ENCODE measurements at regions not wholly inside any gene's neighbourhood (a gene's known extent, or its start where the extent isn't known, plus 50 kb on each side); places are given as distances from the start of the nearest gene placed in this dataset.

GRCh38 chr4:60905162-60905561, 295.0 kb upstream of the ADGRL3 start (continued):
- TF ChIP-seq, protein P1, sequence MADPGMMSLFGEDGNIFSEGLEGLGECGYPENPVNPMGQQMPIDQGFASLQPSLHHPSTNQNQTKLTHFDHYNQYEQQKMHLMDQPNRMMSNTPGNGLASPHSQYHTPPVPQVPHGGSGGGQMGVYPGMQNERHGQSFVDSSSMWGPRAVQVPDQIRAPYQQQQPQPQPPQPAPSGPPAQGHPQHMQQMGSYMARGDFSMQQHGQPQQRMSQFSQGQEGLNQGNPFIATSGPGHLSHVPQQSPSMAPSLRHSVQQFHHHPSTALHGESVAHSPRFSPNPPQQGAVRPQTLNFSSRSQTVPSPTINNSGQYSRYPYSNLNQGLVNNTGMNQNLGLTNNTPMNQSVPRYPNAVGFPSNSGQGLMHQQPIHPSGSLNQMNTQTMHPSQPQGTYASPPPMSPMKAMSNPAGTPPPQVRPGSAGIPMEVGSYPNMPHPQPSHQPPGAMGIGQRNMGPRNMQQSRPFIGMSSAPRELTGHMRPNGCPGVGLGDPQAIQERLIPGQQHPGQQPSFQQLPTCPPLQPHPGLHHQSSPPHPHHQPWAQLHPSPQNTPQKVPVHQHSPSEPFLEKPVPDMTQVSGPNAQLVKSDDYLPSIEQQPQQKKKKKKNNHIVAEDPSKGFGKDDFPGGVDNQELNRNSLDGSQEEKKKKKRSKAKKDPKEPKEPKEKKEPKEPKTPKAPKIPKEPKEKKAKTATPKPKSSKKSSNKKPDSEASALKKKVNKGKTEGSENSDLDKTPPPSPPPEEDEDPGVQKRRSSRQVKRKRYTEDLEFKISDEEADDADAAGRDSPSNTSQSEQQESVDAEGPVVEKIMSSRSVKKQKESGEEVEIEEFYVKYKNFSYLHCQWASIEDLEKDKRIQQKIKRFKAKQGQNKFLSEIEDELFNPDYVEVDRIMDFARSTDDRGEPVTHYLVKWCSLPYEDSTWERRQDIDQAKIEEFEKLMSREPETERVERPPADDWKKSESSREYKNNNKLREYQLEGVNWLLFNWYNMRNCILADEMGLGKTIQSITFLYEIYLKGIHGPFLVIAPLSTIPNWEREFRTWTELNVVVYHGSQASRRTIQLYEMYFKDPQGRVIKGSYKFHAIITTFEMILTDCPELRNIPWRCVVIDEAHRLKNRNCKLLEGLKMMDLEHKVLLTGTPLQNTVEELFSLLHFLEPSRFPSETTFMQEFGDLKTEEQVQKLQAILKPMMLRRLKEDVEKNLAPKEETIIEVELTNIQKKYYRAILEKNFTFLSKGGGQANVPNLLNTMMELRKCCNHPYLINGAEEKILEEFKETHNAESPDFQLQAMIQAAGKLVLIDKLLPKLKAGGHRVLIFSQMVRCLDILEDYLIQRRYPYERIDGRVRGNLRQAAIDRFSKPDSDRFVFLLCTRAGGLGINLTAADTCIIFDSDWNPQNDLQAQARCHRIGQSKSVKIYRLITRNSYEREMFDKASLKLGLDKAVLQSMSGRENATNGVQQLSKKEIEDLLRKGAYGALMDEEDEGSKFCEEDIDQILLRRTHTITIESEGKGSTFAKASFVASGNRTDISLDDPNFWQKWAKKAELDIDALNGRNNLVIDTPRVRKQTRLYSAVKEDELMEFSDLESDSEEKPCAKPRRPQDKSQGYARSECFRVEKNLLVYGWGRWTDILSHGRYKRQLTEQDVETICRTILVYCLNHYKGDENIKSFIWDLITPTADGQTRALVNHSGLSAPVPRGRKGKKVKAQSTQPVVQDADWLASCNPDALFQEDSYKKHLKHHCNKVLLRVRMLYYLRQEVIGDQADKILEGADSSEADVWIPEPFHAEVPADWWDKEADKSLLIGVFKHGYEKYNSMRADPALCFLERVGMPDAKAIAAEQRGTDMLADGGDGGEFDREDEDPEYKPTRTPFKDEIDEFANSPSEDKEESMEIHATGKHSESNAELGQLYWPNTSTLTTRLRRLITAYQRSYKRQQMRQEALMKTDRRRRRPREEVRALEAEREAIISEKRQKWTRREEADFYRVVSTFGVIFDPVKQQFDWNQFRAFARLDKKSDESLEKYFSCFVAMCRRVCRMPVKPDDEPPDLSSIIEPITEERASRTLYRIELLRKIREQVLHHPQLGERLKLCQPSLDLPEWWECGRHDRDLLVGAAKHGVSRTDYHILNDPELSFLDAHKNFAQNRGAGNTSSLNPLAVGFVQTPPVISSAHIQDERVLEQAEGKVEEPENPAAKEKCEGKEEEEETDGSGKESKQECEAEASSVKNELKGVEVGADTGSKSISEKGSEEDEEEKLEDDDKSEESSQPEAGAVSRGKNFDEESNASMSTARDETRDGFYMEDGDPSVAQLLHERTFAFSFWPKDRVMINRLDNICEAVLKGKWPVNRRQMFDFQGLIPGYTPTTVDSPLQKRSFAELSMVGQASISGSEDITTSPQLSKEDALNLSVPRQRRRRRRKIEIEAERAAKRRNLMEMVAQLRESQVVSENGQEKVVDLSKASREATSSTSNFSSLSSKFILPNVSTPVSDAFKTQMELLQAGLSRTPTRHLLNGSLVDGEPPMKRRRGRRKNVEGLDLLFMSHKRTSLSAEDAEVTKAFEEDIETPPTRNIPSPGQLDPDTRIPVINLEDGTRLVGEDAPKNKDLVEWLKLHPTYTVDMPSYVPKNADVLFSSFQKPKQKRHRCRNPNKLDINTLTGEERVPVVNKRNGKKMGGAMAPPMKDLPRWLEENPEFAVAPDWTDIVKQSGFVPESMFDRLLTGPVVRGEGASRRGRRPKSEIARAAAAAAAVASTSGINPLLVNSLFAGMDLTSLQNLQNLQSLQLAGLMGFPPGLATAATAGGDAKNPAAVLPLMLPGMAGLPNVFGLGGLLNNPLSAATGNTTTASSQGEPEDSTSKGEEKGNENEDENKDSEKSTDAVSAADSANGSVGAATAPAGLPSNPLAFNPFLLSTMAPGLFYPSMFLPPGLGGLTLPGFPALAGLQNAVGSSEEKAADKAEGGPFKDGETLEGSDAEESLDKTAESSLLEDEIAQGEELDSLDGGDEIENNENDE (IDR thresholded peaks at IDR 0.05; ENCODE audit: insufficient replicate concordance, low read length), result no peak
- no peak for TF ChIP-seq ATF3 (IDR thresholded peaks at IDR 0.05; ENCODE audit: insufficient read depth, low read depth, low read length)
- TF ChIP-seq PHF8 (conservative IDR thresholded peaks at IDR 0.05; ENCODE audit: low read depth, low read length), result no peak
- no peak for TF ChIP-seq ATF2 (IDR thresholded peaks at IDR 0.05; ENCODE audit: low read length)
- TF ChIP-seq CHD2 (IDR thresholded peaks at IDR 0.05; ENCODE audit: low read length), result no peak
- TF ChIP-seq CBX5 (IDR thresholded peaks at IDR 0.05; ENCODE audit: low read depth, low read length), result no peak
- TF ChIP-seq POLR2A (IDR thresholded peaks at IDR 0.05; ENCODE audit: control extremely low read depth in 1 of 2, low read depth in 2 of 2, low read length in 2 of 2), result no peak
- no peak for TF ChIP-seq TEAD4 (IDR thresholded peaks at IDR 0.05; ENCODE audit: low read depth, low read length)
- TF ChIP-seq CEBPB (IDR thresholded peaks at IDR 0.05; ENCODE audit: low read depth, low read length), result no peak
- TF ChIP-seq SUZ12 (IDR thresholded peaks at IDR 0.05; ENCODE audit: low read length), result no peak
- no peak for TF ChIP-seq CREB1 (IDR thresholded peaks at IDR 0.05)
